ENCODE measurements at regions not wholly inside any gene's neighbourhood (a gene's known extent, or its start where the extent isn't known, plus 50 kb on each side); places are given as distances from the start of the nearest gene placed in this dataset.
A peak's percentile ranks its signal among the peaks of the same experiment; 100 is the strongest.

DNA sequence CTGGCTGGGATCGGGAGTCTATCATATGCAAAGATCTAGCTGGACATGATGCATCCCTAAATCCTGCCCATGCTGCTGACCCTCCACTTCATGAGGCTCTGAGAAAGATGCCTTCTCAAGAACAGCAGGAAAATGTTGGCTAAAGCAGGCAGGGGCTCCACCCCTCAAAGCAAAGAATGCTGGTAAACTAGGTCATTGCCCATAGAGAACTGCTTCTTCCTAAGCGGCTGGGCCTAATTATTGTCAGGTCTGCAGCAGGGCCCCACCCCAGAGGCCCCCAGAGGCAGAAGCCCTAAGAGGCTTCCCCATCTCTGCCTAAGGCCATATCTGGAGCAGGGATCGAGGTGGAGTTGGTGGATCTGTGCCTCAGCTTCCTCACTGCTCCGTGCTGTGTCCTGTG, 447.4 kb upstream of the PROK2 start:
- no peak overlapping the region for H3K27ac ChIP-seq
- TF ChIP-seq, protein P1, sequence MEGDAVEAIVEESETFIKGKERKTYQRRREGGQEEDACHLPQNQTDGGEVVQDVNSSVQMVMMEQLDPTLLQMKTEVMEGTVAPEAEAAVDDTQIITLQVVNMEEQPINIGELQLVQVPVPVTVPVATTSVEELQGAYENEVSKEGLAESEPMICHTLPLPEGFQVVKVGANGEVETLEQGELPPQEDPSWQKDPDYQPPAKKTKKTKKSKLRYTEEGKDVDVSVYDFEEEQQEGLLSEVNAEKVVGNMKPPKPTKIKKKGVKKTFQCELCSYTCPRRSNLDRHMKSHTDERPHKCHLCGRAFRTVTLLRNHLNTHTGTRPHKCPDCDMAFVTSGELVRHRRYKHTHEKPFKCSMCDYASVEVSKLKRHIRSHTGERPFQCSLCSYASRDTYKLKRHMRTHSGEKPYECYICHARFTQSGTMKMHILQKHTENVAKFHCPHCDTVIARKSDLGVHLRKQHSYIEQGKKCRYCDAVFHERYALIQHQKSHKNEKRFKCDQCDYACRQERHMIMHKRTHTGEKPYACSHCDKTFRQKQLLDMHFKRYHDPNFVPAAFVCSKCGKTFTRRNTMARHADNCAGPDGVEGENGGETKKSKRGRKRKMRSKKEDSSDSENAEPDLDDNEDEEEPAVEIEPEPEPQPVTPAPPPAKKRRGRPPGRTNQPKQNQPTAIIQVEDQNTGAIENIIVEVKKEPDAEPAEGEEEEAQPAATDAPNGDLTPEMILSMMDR (IDR thresholded peaks at IDR 0.05), result no peak
- TF ChIP-seq ZFX (IDR thresholded peaks at IDR 0.05; ENCODE audit: borderline replicate concordance), result no peak

DNA sequence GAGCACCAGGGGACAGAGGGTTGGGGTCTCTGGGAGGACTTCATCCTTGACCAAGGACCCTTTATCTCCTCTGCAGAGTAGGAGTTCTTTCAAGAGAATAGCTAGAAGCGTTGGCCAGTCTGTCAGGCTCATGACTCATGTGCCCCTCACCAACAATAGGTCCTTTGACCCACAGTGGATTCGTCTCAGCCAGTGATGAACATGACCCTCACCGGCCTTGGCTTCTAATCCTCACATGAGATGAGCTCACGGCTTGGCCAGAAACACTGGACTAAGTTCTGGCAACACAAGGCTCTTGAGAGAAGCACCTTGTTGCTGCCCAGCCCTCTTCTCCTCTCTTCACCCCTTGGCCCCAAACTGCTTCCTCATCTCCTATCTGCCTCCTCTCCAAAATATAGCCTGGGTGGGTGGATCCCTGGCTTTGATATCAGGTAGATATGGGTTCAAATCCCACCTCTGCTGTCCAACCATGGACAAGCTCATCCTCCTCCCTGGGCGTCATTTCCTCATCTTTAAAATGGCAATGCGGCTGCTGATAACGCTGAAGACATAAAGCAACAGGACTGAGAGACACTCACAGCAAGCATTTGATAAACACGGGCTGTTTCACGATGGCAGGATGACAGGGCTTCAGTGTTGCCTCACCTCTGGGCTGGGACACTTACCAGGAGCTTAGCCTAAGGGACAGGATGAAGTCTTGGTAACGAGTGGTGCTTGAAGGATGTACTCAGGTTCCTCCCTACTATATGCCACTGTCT, 446.7 kb upstream of the PROK2 start:
- no peak overlapping the region for H3K27ac ChIP-seq
- TF ChIP-seq, protein P1 (IDR thresholded peaks at IDR 0.05), result no peak
- no peak for TF ChIP-seq ZFX (IDR thresholded peaks at IDR 0.05; ENCODE audit: borderline replicate concordance)

DNA sequence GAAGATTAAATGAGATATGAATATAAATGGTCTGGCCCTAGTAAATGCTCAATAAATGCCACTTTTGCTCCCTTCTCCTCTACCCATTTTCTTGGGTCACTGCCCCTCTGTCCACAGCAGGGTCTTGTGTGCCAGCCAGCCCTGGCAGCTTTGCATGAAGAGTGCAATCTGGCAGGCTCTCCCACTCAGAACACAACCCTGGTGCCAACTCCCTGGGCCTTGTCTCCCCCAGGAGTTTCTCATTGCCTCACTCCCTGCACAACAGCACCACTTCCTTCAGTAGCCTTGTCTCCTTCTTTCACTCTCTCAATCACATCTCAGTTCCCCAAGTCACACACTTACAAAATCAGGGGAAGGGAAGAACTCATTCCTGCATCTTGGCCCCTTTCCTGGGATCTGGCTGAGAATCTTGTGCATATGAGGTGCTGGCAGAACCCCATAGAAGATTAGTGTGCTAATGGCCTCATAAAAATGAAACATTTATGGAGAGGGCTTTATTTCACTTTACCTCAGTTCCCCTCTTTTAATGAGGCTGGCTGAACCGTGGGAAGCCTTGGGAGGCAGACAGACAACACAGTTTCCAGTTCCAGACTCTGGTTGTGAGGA, 445.9 kb upstream of the PROK2 start:
- H3K27ac ChIP-seq, result no peak overlapping the region
- TF ChIP-seq, protein P1 (IDR thresholded peaks at IDR 0.05), result no peak
- no peak for TF ChIP-seq ZFX (IDR thresholded peaks at IDR 0.05; ENCODE audit: borderline replicate concordance)

DNA sequence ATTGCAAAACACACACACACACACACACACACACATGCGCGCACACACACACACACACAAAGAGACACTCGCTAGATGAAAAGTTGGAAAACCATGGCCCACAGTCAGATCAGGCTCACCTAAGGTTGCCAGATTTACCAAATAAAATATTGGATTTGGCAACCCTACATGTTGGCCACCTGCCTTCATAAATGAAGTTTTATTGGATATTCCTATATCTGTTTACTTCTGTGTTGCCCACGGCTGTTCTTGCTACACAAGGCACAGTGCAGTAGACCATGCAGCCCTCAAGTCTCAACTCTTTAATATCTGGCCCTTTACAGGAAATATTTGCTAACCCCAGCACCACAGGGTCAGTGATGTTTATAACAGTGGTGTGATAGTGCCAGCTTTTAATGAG, 445.0 kb upstream of the PROK2 start:
- TF ChIP-seq ZFX (IDR thresholded peaks at IDR 0.05; ENCODE audit: borderline replicate concordance), result no peak
- TF ChIP-seq, protein P1 (IDR thresholded peaks at IDR 0.05), result no peak
- 0 out of 2 replicates have a peak overlapping the region, but pooled peaks have one; percentile 20 for H3K27ac ChIP-seq

DNA sequence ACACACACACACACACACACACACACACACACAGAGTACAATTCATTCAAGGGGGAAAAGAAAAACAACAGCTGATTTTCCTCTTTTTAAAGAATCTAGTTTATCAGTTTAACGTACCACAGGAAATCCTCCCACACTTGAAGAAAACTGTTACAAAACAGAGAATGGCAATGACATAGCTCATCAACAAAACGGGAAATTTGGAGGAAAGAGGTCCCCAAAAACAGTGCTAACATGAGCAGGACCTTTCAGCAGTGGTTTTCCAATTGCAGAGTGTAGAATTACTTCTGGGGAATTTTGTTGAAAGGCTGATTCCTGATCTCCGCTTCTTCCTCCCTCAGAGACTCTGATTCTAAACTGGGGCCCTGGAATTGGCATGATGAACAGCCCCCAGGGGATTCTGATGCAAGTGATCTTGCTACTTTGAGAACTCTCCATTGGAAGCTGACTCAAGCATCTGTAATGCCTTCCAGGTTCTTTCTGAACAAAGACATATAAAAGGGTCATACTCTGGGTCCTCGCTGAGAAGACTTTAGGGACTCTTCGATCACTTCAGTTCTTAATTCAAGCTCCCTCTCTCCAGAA, 442.6 kb upstream of the PROK2 start:
- no peak for TF ChIP-seq ZFX (IDR thresholded peaks at IDR 0.05; ENCODE audit: borderline replicate concordance)
- TF ChIP-seq, protein P1 (IDR thresholded peaks at IDR 0.05), result no peak
- no peak overlapping the region for H3K27ac ChIP-seq

DNA sequence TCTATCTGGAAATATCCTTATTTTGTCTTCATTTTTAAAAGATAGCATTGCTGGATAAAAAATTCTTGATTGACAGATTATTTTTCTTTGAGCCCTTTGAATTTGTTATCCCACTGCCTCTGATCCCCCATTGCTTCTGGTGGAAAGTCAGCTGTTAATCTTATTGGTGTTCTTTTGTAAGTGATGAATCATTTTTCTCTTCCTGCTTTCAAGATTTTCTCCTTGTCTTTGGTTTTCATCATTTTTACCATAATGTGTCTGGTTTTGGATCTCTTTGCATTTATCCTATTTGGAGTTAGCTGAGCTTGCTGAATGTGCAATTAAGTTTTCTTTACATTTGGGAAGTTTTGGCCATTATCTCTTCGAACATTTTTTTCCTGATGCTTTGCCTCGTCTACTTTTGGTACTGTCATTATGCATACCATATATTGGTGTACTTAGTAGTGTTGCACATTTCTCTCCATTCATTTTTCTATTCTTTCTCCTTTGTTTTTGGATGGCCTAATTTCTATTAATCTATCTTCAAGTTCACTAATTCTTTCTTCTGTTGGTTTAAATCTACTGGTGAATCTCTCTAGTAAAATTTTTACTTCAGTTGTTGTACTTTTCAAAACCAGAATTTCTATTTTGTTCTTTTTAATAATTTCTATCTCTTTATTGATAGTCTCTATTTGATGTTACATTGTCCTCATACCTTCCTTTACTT, 440.0 kb upstream of the PROK2 start:
- H3K27ac ChIP-seq, result no peak overlapping the region
- TF ChIP-seq, protein P1 (IDR thresholded peaks at IDR 0.05), result no peak
- no peak for TF ChIP-seq ZFX (IDR thresholded peaks at IDR 0.05; ENCODE audit: borderline replicate concordance)
